Tibial nerve (tissue), 3 donors: ENCODE measurements at regions not wholly inside any gene's neighbourhood (a gene's known extent, or its start where the extent isn't known, plus 50 kb on each side); places are given as distances from the start of the nearest gene placed in this dataset.

ENCODE experiments used
- EP300 ChIP-seq, 2 donors: sonication (generic); formaldehyde crosslinking; IDR thresholded peaks; one replicate each; pipeline ENCODE4 v1.6.1; 2017; ENCODE audit warnings: antibody characterized with exemption in 2 of 2, mild to moderate bottlenecking in 1 of 2
- POLR2A ChIP-seq, 2 donors: fragments of 450-650 bp; IDR thresholded peaks; one replicate each; pipeline ENCODE4 v1.6.1; 2017; ENCODE audit warnings: antibody characterized with exemption in 2 of 2, mild to moderate bottlenecking in 2 of 2, moderate library complexity in 2 of 2

GRCh38 chr2:146561996-146562395, 1282.8 kb upstream of the ACVR2A start:
- no peak for TF ChIP-seq EP300 (IDR thresholded peaks at IDR 0.05)
- TF ChIP-seq POLR2A (IDR thresholded peaks at IDR 0.05), result no peak
